ENCODE measurements at regions not wholly inside any gene's neighbourhood (a gene's known extent, or its start where the extent isn't known, plus 50 kb on each side); places are given as distances from the start of the nearest gene placed in this dataset.

DNA sequence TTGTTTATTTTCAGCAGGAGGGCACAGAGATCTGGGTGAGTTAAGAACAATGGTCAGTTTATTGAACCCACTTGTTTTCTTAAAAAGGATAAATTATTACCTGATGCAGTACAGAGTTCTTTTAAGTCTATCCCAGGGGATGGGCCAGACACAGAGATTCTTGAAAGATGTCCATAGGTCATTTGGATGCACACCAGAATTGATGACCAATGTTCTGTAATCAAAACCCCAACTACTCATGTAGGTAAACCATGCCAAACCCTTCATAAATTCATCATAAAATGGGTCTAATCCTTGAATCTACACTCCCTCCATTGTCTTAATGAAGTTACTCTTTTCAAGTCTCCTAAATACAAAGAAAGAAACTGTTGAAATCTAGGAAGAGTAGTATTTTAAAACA, 273.0 kb upstream of the COL8A1 start:
- DNase-seq: no peak

DNA sequence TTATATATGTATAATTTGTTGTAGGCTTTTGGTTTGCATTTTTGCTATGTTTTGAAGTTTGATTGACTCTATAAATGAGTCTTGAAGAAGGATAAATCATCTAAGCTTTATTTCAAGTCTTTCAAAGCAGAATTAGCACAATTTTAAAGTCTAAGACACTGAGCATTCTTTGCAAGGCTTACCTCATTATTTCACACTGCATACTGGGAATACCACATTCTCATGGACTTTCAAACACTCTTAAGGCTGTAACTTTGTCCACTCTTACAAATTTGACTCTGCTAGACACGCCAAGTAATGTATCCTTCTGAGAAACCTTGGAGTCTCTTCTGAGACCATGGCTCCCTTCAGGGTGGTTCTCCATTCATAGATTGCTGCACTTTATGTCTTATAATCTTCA, 281.3 kb upstream of the COL8A1 start:
- no peak for DNase-seq

DNA sequence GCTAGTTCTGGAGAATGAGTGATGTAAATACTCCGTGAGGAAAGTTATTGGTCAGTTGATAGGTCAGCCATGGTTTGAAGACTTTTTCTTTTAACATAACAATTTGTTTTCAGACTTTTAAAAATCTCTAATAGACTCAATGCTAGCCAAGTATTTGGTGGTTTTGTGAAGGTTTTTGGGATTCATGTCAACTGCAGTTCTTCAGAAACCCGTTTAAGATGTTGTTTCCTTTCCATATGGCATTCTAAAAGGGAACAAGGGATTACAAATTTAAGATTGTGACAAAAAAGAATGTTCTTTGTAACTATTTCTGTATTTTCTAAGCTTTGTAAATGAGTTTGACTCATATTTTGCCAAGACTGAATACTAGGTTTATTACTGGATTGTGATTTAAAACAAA, 281.7 kb upstream of the COL8A1 start:
- no peak for DNase-seq

DNA sequence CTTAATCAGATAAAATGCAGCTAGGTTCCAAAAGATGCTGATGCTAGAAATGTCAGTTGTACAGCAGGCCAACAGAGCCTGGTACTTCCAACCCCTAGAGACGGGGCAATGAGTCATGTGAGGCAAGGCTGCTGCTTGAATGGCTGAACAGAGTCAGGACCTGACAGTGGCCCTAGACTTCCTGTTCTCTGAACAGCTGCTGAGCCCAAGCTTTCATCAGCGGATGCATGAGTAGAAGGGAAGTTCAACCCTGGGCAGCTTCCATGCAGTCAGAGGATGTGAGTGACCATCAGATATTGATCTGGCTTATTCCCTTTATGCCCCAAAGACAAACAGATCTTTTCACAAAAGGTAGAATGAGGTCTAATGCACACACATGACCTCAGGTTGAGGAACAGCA, 282.9 kb upstream of the COL8A1 start:
- DNase-seq: no peak

DNA sequence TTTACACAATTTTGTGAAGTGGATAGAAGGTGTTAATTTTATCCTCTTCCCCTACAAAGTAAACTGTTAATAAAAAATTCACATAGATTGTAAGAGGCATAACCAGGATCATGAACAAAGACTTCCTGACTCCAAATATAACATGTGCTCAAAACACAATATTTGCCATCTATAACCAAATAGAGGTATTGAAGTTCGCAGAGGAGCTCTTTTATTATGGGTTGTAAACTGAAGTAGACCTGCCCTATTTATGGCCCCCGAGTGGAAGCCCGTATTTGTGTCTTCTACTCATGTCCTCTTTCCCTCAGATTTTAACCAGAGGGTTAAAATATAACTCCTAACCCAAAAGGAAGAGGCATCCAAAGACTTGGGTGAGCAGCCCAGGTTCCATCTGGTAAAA, 285.6 kb upstream of the COL8A1 start:
- DNase-seq: no peak

DNA sequence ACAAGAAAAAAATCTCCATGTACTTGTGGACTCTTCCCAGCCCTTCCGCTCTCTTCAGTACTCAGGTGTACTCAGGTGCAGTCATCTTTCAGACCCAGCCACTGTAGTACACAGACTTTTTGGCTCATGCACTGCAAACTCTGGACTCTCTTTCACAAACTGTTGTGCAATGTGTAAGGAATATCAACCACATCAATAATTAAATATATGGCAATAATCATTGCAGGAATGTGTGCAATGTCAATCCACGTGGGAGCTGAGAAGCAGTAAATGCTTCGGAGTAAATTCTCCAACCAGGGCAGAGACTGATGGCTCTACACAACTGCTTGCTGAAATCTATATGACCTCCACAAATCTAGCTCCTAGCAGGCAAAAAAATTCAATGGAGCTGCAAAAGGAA, 287.3 kb upstream of the COL8A1 start:
- no peak for DNase-seq

DNA sequence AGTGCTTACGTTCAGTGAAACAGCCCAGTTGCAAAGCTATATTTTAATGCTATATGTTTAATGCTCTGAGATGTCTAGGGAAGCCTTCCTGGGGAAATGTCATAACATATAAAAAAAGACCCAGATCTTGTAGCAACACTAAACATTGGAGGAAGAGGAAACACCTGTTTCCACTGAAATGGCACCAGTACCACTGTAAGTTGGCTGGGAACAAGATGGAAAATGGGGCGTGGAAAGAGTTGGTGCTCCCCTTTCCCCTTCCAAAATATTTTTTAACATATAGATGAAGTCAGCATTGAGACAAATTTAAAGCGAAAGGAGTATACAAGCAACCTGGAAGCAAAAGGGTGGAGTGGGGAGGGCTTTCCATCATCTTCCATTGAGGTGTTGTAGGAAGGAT, 289.9 kb upstream of the COL8A1 start:
- no peak for DNase-seq

DNA sequence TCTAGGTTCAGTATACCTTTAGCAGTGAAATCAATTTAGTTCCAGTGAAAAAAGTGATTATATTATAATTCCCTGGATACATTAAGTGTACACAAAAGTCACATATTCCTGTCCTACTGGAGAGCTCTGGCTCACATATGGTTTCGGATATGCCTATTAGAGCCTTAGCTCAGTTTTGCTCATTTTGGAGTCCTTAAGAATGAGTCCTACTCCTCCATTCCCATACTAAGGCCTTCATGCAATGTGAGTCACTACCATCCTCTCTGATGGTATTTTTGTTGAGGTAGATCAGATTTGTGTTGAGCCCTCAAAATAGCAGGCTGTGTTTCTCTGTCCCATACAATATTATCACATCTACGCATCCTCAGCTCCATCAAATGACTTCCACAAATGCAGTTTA, 294.2 kb upstream of the COL8A1 start:
- no peak for DNase-seq

DNA sequence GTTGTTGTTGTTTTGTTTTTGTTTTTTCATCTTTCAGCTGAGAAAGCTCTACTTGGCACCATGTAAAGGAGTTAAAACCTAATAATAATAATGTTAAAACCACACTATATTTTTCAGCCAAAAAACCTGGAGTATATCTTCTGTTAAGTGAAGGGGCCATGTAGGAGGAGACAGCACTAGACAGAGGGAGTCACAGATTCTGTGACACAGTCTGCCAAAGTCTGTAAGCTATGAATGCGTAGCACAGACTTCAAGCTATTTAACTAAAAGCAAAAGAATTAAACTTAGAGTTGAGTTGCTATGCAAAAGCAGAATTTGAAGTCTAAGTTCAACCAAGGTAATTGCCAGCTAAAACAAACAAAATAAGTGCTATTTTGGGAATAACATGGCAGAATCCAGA, 296.0 kb upstream of the COL8A1 start:
- no peak for DNase-seq

DNA sequence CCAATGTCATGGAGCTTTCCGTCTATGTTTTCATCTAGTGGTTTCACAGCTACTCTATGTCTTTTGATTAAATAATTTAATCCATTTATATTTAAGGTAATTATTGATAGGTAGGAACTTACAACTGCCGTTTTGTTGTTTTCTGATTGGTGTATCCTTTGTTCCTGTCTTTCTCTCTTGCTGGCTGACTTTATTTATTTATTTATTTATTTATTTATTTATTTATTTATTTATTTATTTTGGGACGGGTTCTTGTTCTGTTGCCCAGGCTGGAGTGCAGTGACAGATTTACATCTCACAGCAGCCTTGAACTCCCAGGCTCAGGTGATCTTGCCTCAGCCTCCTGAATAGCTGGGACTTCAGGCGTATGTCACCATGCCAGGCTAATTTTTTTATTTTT, 299.2 kb upstream of the COL8A1 start:
- no peak for DNase-seq

DNA sequence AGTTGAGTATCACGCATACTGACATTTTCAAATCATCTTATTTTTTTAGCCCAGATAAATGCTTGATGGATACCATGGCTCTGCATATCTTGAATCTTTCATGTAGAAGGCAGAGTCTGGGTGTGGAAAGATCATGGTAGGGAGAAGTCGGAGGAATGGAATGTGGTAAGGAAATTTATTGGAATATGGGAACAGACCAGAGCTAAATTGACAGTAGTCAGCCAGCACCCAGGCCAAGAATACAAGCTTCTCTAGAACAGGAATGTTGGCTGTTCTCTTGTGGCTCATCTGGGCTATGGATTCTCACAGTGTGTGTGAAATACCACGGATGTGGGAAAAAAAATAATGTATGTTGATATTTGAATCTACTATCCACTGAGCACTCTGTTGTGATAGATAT, 305.7 kb upstream of the COL8A1 start:
- no peak for DNase-seq

DNA sequence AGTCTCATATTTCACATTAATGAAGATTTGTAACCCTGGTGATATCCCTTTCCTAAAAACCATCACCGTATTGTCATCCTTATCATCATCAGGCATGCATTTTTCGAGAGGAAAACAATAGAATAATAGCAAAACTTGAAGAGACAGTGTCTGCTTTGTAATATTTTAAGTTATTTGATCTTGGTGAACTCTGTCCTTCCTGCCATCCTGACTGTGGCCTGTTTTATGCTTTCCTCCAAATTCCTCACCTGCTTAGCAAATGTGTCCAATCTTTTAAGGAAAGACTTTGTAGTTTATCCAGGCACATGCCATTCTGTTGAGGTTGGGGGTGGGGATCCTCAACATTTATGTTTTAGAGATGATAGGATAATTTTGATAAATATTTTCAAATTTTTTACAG, 306.1 kb upstream of the COL8A1 start:
- no peak for DNase-seq

DNA sequence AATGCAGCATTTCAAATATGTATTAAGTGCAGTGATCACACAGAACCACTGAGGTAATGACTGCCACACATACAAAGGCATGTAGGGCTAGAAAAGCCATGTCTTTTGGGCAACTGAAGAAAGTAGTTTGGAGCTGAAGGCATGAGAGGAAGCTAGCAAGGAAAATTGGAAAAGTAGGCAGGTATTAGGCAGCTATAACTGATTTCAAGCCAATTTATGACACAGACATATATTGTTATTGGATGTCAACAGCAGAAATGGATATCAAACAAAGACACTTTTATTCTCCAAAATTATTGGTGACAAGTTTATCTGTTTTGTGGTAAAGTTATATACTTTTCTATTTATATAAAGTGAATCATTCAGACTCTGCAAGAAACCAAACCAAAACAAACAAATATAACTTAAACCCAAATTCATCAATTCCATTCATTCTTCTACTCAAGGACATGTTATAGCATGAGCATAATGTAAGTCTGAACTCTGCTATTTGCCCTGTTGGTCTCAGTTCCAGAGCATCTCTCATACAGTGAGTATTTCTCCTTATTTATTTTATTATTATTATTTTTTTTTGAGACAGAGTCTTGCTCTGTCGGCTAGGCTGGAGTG, 307.4 kb upstream of the COL8A1 start:
- DNase-seq: no peak

DNA sequence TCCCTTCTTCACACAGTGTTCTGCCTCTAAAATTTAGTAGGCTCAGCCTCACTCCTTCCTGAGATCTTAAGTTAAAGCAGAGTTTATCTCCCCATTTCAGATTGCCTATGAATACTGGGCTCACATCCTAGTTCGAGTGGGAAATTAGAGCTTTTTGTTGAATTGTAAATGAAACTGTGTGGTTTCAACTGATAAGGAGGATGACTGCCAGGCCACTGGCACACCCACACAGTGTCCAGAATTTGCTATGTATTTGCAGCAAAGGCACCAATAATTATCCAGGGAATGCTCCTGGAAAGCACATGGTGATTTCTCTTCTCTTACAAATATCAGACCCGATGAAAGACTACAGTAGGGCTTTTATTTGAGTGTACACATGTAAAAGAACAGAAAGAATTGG, 308.1 kb upstream of the COL8A1 start:
- no peak for DNase-seq

DNA sequence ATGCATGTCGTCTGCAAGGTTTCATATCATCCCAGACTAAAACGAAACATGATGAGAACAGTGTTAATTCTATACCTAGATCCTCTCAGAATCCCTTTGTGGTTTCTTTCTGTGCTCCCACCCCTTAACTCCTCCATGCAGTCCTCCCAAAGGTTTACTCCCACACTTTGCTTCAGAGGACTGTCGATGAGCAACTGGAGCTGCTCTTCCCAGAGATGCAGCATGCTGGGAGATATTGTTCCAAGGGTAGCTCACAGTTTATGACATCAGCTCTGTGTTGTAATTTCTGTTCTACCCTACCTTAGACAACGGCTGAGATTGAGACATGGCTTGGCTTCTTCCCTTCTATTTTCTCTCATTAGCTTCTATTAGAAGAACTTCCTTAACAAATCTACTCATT, 313.0 kb upstream of the COL8A1 start:
- no peak for DNase-seq

DNA sequence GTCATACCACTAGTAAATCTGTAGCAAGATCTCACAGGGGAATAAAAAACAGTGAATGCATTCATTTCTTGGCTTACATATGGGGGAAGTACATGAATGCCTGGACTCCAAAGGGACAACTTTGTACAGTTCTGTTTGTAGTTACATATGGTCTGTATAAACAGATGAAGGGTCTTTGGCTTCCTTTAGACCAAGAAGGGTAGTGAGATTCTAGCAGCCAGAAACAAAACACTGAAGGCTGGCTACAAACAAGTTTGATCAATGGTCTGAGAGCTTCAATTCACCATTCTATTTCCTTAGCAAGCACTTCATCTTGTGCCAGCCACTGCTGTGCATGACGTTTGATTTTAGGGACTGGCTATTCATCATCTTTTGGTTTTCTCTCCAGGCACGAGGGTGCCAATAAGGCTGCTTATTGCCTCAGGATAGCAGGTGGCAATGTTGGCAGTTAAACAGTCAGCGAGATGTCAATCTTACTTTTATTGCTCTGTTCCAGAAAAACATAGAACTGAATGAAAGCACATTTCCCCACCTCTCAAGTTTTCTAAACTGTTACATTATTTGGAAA, 313.7 kb upstream of the COL8A1 start:
- no peak for DNase-seq

DNA sequence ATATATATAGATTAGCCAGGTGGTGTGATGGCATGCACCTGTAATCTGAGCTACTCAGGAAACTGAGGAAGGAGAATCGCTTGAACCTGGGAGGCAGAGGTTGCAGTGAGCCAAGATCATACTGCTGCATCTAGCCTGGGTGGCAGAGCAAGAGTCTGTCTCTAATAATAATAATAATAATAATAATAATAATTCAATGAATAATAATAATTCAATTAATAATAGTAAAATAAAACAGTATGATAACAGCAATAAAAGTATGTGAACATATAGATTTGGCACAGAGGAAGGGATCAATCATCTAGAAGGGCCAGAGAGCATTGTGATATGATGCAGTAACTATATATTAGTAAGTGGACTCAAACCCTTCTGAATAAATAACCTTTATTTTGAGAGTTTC, 314.5 kb upstream of the COL8A1 start:
- DNase-seq: no peak

DNA sequence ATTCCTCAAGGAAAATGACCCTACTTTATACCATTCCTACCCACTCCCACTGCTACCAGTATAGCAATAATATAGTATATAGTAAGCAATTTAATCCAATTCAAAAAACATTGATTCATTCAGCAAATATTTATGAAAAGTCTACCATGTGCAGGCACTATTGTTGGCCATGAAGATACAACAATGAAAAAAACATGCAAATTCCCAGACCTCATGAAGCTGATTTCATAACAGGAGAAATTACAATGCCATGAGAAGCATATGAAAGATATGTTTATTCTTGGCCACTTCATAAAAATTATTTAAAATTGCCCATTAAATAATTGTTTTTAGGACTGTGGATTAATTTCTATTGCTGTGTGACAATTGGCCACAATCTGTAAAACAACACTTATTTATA, 315.8 kb upstream of the COL8A1 start:
- no peak for DNase-seq

DNA sequence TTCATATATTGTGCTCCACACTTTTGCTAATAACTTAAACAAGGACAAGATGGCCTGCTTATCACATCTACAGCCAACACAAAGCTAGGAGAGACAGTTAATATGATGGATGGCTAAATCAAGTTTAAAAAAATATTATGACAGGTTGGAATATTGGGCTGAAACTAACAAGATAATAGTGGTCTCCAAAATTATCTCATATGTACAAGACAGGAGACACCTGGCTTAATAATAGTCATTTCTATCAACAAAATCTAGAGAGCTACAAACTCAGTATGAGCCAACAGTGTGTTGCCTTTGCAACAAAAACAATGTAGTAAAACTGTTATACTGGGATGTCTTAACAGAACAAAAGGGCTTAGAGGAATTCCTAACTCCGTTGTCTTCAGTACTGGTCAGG, 317.1 kb upstream of the COL8A1 start:
- no peak for DNase-seq

DNA sequence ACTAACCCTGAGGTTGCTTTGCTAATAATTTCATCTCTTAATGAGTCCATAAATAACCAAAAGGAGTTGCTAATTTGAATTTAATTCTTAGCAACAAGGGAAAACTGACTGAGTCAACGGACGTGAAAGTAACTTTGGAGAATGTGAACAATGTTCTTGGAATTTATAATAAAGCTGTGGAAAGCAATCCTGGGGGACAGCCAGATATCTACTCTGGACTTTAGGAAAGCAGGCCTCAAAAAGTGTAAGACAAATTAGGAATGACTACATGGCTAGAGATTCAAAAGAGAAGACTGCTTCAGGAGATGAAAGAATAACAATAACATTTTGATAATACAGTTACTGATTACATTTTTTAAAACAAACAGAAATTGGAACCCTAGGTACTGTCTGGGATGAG, 318.4 kb upstream of the COL8A1 start:
- DNase-seq: no peak

DNA sequence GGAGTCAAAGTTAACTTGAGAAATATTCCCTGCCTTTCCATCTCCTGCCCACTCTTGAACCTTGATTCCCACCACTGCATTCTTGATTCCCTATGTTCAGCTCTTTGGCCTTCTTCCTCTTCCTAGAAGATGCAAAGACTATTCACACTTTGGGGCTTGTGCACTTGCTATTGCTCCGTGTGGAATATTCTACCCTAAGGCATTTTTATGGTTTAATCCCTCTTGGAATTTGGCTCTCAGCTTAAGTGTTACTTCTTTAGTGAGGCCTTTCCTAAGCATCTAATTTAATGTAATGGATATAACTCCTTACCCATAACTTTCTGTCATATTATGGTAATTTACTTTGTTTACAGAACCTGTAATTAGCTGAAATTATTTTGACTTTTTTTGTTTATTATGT, 318.9 kb upstream of the COL8A1 start:
- DNase-seq: no peak

DNA sequence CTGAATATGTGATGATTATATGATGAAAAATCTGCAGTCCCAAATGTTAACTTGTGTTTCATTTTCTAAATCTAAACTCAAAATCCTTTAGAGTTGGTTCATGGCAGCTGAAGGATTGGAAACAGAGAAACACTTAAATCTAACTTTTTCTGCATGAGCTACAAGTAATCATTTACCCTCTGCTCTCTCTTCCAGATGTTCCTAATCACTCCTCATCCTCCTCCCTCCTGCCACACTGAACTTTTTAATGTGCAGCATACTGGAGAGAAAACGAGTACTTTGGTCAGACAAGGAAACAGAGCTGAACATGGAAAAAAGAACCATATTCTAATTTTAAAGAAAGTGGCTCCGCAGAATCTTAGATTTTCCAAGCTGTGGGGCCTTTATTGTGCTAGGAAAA, 321.2 kb upstream of the COL8A1 start:
- no peak for DNase-seq

DNA sequence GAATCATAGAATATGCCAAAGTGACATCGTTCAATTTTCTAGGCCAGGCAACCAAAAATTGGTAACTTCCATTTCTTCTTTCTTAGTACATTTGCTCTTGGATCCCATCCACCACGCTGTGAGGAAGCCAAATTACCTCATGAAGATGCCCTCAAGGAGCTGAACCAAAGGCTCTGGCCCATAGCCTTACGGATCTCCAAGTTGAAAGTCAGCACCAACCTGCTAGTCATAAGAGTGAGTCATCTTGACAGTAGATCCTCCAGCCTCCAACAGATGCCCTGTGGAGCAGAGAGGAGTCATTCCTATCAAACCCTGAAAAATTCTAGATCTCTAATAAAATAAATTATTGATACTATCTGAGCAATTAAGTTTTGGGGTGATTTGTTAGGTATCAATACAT, 322.5 kb upstream of the COL8A1 start:
- no peak for DNase-seq

DNA sequence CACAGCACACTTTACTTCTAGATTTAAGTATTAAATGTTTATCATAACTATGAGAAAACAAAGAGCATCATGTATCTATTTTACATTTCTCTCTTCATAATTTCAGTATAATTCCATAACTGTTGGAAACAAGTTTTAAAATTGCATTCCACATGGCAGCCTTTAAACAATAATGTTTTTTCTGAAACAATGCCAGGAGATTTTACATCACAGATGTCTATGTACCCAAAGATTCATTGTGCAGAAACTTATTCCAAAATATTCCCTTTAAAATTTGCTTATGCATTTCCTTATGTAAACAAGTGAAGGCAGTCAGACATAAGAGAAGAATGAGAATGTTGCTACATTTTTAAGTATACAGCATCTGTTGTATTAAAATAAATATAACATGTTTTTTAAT, 324.9 kb upstream of the COL8A1 start:
- DNase-seq: no peak

DNA sequence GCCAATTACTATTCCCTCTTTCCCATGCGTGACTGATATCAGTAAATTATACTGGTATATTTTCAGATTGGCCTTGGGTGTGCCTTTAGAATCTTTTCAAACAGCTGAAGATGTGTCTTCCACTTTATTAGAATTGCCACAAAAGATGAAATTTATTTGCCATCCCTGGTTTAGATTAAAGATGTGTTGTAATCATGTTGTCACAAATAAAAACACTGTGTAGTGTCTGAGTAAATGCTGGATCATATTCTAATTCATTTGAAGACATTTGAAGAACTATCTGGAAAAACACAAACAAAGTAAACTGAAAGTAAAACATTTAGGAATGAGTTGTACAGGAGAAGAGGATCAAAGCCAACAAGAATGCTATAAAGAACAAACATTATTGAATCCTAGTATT, 339.7 kb upstream of the COL8A1 start:
- DNase-seq: no peak

DNA sequence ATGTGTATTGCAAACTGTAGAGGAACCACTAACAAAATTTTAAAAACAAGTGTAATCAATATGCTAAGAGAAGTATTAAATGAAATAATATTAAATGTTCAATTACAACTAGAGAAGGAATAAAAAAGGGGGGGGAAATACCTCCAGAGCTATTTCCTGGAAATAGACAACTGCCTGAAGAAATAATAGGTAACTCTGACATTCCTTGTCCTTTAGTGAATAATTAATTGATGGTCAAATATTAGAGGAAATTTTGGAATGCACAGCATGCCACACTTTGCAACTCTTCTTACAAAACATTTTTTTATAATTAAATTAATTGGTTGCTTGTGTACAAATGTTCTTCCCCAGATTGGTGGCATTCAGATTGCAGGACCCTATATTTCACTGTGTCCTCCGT, 342.6 kb upstream of the COL8A1 start:
- DNase-seq: no peak

All from activated T-cell treated with anti-CD3 and anti-CD28 coated beads, Interleukin-2, amount 50 U/mL, for 48 hours (primary cell).